Retina (tissue), 1 donor: ENCODE measurements at regions not wholly inside any gene's neighbourhood (a gene's known extent, or its start where the extent isn't known, plus 50 kb on each side); places are given as distances from the start of the nearest gene placed in this dataset.
"Not testable (repeated sequence)": the region's sequence is repeated elsewhere in the genome, so short reads cannot be mapped to it uniquely, and the experiment has no call there.

Experiments
- DNase-seq: peaks from one replicate; pipeline ENCODE4 v3.0.0-alpha.2; 2016

DNA sequence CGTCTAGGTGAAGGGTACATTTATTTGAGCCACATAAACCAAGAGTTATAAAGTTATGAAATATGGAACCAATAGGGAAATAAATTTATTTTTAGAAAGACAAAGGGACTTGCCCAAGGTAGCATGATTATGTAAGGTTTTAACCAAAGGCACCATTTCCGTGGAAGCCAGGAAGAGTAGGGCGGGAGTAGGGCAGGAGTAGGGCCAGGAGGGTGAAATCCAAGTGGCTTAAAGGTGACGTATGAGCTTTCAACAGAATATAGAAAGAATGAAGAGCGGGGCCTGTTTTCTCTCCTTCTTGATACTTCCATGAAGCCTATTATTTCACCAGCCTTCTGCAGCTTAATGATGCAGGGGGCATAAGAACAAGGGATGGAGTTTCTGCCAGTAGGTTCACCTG lies 91.7 kb upstream of the PNPLA4 start:
- DNase-seq = no peak

GRCh38 chrX:8010105-8010504 lies 82.9 kb upstream of the PNPLA4 start:
- no peak for DNase-seq

- peak; percentile 6 for DNase-seq
Measured at GRCh38 chrX:8005678-8006347, 78.6 kb upstream of the PNPLA4 start.

DNA sequence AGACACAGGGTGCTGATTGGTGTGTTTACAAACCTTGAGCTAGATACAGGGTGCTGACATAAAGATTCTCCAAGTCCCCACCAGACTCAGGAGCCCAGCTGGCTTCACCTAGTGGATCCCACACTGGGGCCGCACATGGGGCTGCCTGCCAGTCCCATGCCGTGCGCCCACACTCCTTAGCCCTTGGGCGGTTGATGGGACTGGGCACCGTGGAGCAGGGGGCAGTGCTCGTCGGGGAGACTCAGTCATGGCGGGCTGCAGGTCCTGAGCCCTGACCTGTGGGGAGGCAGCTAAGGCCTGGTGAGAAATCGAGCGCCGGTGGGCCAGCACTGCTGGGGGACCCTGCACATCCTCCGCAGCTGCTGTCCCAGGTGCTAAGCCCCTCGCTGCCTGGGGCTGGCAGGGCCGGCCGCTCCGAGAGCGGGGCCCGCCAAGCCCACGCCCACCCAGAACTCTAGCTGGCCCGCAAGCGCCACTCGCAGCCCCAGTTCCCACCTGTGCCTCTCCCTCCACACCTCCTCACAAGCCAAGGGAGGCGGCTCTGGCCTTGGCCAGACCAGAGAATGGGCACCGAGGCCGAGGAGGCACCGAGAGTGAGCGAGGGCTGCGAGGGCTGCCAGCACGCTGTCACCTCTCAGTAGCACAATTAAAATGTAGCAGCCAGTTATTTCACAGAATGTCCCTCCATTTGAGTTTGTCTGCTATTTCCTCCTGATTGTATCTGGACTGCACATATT lies 76.1 kb upstream of the PNPLA4 start:
- no peak for DNase-seq

- no peak for DNase-seq
Measured at GRCh38 chrX:7996851-7997250, 69.6 kb upstream of the PNPLA4 start.

DNA sequence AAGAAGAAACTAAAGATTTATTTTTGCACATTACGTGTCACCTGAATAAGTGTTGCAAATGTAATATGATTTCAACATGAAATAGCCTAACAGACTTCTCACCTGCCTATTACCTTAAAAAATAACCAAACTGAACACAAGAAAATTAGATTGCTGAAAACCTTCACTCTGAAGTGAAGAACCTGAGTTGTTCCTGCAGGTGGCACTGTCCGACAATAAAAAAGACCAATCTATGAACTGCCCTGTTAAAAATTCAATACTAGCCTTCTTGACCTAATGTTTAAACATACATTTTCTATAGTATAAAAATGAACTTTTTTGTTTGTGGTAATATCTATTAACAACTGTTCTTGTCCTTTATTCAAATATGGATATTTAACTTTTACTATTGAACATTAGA lies 69.2 kb upstream of the PNPLA4 start:
- DNase-seq = peak; percentile 34

DNA sequence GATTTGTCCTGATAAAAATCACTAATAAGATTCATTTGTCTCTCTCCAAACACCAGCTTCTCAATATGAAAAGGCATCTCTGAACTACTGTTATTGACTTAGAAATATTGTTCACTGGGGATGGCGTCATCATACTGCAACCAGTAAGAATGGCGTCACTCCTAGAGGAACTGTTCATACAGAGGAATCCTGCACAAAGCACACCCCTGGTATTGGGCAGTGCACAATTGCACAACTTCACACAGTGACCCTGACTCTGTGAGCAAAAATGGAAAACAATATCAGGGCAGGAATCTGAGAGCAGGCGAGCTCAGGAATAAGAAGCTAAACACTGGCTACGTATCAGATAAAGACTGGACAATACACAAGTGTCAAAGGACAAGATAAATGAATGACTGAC lies 66.7 kb upstream of the PNPLA4 start:
- DNase-seq = no peak

DNA sequence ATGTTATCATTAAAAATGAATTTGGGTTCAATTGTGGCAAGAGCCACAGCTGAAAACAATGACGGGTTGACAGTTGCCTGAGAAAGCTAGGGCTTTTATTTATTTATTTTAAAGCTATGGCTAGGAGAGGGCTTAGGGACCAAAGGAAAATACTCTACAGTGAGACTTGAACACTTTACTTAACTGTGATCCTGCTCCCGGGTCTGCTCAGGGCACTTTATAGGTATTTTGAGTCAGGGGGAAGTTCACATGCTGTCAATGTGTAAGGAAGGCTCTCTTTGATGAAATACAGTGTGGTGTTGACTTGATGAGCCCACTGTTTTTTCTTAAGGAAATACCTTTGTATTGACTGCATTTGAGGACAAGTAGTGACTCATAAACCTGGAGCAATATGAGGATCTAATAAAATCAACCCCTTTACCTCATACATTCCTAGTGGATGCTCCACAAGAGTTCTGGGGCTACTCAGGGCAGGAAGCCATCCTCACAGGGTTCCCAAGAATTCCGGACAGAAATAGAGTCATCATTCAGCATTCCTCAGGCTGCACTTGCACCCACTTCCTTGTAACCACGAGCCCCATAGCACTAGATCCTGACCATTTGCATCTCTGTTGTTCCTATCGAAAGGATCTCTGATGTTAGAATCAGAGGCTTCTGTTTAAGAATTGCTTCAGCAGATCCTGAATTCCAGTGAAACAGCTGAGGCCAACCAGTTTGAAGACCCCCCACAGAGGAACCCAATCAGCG lies 61.0 kb upstream of the PNPLA4 start:
- DNase-seq = not testable (repeated sequence)

GRCh38 chrX:7987160-7988012 lies 60.2 kb upstream of the PNPLA4 start:
- DNase-seq = no peak

DNA sequence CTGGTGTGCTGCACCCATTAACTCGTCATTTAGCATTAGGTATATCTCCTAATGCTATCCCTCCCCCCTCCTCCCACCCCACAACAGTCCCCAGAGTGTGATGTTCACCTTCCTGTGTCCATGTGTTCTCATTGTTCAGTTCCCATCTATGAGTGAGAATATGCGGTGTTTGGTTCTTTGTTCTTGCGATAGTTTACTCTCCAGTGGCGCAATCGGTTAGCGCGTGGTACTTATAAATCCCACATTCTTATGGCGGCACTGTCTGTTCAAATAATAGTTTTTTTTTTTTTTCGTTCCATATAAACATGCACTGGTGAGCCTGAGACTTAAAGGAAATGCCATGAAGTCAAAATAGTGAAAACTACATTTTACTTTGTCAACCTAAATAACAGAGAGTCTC lies 59.5 kb upstream of the PNPLA4 start:
- DNase-seq = not testable (repeated sequence)

DNA sequence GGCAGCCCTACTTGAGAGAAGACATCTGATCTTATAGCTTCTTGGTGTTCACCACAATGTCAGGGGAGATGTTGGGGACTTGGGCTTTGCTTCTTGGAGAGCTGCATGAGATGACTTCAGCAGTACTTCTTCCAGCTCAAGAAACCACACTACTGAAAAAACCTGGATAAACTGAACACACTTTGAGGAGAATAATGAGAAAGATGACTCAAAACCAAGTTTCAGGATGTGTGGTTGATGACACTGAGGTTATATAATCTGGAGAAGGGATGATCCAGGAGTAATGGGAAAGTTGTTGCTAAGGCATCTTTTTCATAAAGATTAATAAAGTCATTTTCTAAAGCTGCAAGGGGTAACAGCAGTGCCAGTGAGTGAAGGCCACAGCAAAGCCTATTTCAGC lies 58.4 kb upstream of the PNPLA4 start:
- DNase-seq = no peak

- DNase-seq = no peak
Measured at GRCh38 chrX:7983581-7983980, 56.4 kb upstream of the PNPLA4 start.
